ENCODE measurements at regions not wholly inside any gene's neighbourhood (a gene's known extent, or its start where the extent isn't known, plus 50 kb on each side); places are given as distances from the start of the nearest gene placed in this dataset.

DNA sequence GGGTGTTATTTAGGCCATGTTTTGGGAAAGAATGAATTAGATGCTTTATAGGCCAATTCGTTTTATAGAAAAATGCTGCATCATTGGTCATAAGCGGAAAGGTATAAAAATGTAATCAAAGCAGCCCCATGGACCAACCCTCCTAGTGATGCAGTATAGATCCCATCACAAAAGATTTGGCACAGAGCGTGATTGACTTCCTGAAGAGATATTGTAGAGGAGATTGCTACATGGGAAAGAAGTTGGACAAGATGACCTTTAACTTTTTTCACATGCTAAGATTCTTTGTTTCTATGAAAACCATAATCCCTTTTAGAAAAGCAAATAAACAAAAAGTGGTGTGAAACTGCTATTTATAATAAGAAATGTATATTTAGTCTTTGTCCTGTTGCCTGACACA lies 136.5 kb upstream of the FNDC3A start:
- TF ChIP-seq, protein P1, sequence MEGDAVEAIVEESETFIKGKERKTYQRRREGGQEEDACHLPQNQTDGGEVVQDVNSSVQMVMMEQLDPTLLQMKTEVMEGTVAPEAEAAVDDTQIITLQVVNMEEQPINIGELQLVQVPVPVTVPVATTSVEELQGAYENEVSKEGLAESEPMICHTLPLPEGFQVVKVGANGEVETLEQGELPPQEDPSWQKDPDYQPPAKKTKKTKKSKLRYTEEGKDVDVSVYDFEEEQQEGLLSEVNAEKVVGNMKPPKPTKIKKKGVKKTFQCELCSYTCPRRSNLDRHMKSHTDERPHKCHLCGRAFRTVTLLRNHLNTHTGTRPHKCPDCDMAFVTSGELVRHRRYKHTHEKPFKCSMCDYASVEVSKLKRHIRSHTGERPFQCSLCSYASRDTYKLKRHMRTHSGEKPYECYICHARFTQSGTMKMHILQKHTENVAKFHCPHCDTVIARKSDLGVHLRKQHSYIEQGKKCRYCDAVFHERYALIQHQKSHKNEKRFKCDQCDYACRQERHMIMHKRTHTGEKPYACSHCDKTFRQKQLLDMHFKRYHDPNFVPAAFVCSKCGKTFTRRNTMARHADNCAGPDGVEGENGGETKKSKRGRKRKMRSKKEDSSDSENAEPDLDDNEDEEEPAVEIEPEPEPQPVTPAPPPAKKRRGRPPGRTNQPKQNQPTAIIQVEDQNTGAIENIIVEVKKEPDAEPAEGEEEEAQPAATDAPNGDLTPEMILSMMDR (IDR thresholded peaks at IDR 0.05) = no peak
- TF ChIP-seq POLR2A (IDR thresholded peaks at IDR 0.05) (no peak), POLR2AphosphoS5 (IDR thresholded peaks at IDR 0.05; ENCODE audit: insufficient read depth in 1 of 2, low read depth in 1 of 2) (no peak)

All from vagina (tissue), 2 donors.